Liver (tissue), 3 donors: ENCODE measurements at regions not wholly inside any gene's neighbourhood (a gene's known extent, or its start where the extent isn't known, plus 50 kb on each side); places are given as distances from the start of the nearest gene placed in this dataset.

Source experiments
- ATF3 ChIP-seq: IDR thresholded peaks from 2 replicates; pipeline ENCODE4 v1.6.1; 2016; ENCODE audit warnings: antibody characterized with exemption
- CTCF ChIP-seq: fragments of 150-350 bp; IDR thresholded peaks from 2 replicates; pipeline ENCODE4 v1.5.1; 2017; ENCODE audit warnings: improper control_type of control experiment, low read depth, low read length; ENCODE audit not compliant: missing input control
- GABPA ChIP-seq, 2 donors: IDR thresholded peaks in 1 of 2; conservative IDR thresholded peaks in 1 of 2; 2 replicates each; pipeline ENCODE4 v1.6.1; 2016; ENCODE audit warnings: antibody characterized with exemption in 2 of 2, mild to moderate bottlenecking in 1 of 2, moderate library complexity in 1 of 2
- MAX ChIP-seq: IDR thresholded peaks from 2 replicates; pipeline ENCODE4 v1.6.1; 2016; ENCODE audit warnings: antibody characterized with exemption
- RAD21 ChIP-seq, 2 donors: IDR thresholded peaks; 2 replicates each; pipeline ENCODE4 v1.6.1; 2016; ENCODE audit warnings: antibody characterized with exemption in 2 of 2, mild to moderate bottlenecking in 2 of 2
- REST ChIP-seq: IDR thresholded peaks from 2 replicates; pipeline ENCODE4 v1.6.1; 2016; ENCODE audit warnings: antibody characterized with exemption, mild to moderate bottlenecking
- SP1 ChIP-seq: IDR thresholded peaks from 2 replicates; pipeline ENCODE4 v1.6.1; 2018; ENCODE audit warnings: antibody characterized with exemption, mild to moderate bottlenecking
- TAF1 ChIP-seq: conservative IDR thresholded peaks from 2 replicates; pipeline ENCODE4 v1.6.1; 2016; ENCODE audit warnings: antibody characterized with exemption, mild to moderate bottlenecking
- YY1 ChIP-seq: IDR thresholded peaks from 2 replicates; pipeline ENCODE4 v1.6.1; 2016; ENCODE audit warnings: antibody characterized with exemption, mild to moderate bottlenecking
- donor health status: healthy.
- donor health status: healthy.

DNA sequence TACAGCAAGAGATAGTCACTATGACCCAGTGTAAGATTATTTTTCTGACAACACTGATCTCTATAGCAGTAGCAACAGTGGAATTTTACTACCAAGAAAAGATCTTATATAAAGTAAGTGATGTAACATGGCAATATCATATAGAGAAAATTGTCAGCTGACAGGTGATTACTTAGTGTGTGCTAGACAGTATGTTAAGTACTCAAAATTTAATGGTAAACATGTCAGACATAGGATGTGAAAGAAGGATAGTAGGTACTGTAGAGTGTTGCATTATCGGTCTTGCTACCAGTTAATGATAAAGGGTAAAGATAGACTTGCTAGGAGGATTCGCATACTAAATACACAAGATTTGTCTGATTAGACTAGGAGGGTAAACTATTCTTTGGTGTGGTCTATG is 247.4 kb downstream of the CYLC2 start:
- TF ChIP-seq MAX (no peak), YY1 (no peak), CTCF (no peak), SP1 (no peak), RAD21 (IDR thresholded peaks at IDR 0.05) (no peak), REST (no peak), TAF1 (no peak), GABPA (IDR thresholded peaks at IDR 0.05 in 1 of 2, conservative IDR thresholded peaks at IDR 0.05 in 1 of 2) (no peak), ATF3 (no peak)
